Fibroblast of villous mesenchyme (primary cell): ENCODE measurements at regions not wholly inside any gene's neighbourhood (a gene's known extent, or its start where the extent isn't known, plus 50 kb on each side); places are given as distances from the start of the nearest gene placed in this dataset.
"Not testable (repeated sequence)": the region's sequence is repeated elsewhere in the genome, so short reads cannot be mapped to it uniquely, and the experiment has no call there.

Source experiments
- DNase-seq: peaks from one replicate; pipeline ENCODE4 v3.0.0-alpha.2; 2010; ENCODE audit warnings: low read depth
- H3K4me3 ChIP-seq: 2 replicates; pipeline ENCODE4 v1.5.1; 2011; ENCODE audit warnings: low read depth, mild to moderate bottlenecking, low read length
- TF ChIP-seq, protein P1 (sequence below): IDR thresholded peaks from 2 replicates; pipeline ENCODE4 v1.5.1; 2012; ENCODE audit warnings: low read depth, mild to moderate bottlenecking, low read length; ENCODE audit not compliant: insufficient read depth

DNA sequence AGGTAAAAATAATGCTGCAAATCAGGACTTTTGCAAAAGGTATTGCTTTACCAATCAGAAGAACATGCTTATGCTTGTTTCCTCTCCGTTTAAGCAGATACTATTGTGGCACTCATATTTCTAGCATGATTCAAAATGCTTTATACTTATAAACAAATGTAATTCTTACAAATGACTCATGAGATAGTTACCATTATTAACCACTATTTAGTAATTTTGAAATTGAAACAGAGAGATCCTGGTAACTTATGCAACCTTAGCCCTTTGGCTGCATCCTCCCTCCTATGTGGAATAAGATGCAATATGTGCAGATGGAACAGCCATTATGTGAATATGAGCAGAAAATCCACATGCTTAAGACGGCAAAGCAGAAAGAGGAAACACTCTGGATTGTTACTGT lies 164.7 kb downstream of the PCDH18 start:
- DNase-seq, result peak; percentile 87
- TF ChIP-seq, protein P1, sequence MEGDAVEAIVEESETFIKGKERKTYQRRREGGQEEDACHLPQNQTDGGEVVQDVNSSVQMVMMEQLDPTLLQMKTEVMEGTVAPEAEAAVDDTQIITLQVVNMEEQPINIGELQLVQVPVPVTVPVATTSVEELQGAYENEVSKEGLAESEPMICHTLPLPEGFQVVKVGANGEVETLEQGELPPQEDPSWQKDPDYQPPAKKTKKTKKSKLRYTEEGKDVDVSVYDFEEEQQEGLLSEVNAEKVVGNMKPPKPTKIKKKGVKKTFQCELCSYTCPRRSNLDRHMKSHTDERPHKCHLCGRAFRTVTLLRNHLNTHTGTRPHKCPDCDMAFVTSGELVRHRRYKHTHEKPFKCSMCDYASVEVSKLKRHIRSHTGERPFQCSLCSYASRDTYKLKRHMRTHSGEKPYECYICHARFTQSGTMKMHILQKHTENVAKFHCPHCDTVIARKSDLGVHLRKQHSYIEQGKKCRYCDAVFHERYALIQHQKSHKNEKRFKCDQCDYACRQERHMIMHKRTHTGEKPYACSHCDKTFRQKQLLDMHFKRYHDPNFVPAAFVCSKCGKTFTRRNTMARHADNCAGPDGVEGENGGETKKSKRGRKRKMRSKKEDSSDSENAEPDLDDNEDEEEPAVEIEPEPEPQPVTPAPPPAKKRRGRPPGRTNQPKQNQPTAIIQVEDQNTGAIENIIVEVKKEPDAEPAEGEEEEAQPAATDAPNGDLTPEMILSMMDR, result no peak
- H3K4me3 ChIP-seq, result no peak overlapping the region

DNA sequence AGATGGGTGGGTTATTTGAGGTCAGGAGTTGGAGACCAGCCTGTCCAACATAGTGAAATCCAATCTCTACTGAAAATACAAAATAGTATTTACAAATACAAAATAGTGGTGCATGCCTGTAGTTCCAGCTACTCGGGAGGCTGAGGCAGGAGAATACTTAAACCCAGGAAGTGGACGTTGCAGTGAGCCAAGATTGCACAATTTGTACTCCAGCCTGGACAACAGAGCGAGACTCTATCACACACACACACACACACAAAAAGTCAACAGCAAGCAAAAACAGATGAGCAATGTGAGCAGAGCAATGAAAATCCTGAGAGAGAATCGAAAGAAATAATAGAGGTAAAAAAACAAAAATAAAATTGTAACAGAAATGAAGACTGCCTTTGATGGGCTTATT lies 168.8 kb downstream of the PCDH18 start:
- H3K4me3 ChIP-seq, result no peak overlapping the region
- TF ChIP-seq, protein P1, result no peak
- no peak for DNase-seq

DNA sequence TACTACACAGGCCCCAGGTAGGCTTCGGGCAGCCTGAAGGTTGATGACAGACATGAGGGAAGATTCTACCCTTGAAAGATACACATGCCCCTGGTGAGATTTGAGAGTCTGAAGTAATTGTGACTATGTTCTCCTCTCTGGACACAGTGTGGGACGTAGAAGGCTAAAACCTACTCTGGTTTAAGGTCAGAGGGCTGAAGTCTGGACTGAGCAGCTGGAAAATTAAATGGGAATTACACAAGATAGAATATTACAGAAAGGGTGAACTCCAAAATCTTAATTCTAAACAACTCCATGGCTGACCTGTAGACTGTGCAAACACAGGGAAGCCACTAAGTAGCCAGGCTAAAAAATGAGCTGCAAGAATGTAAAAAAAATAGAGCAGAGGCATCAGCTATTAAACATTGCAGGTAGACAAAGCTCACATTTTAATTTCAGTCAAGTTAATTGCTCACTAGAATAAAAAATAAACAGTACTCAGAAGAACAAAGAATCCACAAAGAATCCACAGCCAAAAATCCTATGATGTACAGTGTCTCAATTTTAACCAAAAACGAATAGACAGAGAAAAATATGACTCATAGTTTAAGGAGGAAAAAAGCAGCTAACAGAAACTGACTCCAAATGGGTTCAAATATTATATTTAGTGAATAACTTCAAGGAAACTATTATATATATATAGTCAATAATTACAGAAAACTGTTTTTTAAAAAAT lies 170.4 kb downstream of the PCDH18 start:
- TF ChIP-seq, protein P1, result no peak
- no peak overlapping the region for H3K4me3 ChIP-seq
- no peak for DNase-seq

- DNase-seq, result no peak
- TF ChIP-seq, protein P1, result no peak
- H3K4me3 ChIP-seq, result no peak overlapping the region
Measured at GRCh38 chr4:137360761-137361160, 171.5 kb downstream of the PCDH18 start.

DNA sequence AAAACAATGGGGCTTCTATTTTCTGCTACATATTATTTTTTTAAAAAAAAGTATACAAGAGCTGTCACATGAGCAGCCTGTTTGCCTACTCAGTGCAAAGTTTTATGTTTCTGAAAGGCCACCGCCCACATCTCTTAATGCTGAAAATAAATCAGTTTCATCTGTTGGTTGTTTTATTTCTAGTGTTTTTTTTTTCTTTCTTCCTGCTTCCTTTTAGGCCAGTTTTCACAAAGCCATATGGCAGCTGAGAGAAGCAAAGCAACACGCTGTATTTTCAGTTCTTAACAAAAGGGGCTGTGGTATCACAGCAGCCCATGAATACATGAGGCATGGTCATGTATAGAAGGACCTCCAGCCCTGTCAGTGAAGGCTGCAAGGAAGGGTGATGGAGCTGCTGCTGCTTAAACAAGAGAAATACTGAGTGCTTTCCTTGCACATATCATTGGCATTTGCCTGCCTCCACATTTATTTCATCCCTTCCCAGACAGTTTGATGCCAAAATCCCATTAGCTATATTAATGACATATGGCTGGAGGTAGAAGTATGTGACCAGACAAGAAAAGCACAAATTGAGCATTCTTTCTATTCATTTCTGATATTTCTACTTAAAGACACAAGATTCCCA lies 172.5 kb downstream of the PCDH18 start:
- TF ChIP-seq, protein P1, result no peak
- peak; percentile 56 for DNase-seq
- no peak overlapping the region for H3K4me3 ChIP-seq

DNA sequence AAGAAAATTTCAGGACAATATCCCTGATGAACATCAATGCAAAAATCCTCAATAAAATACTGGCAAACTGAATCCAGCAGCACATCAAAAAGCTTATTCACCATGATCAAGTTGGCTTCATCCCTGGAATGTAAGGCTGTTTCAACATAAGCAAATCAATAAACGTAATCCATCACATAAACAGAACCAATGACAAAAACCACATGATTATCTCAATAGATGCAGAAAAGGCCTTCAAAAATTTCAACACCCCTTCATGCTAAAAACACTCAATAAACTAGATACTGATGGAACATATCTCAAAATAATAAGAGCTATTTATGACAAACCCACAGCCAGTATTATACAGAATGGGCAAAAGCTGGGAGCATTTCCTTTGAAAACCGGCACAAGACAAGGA lies 177.7 kb downstream of the PCDH18 start:
- H3K4me3 ChIP-seq, result not testable (repeated sequence)
- peak; percentile 63 for DNase-seq

DNA sequence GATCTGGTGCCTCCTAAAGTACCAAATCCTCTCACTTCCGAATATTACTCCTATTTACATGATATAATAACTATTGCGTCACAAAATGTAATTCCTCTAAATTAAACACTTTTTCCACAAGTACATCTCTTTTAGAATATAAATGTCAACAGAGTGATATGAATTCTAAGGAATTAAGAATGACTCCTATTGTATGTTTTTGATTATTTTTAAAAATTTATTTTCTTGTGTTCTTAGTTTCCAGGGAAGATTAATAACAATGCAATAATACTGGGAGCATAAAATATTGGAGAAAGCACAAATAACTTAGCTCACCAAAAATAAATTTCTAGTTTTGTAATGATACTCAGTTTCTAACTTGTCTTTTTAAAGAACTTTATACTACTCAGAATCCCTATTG lies 184.9 kb downstream of the PCDH18 start:
- H3K4me3 ChIP-seq, result no peak overlapping the region
- no peak for DNase-seq
- TF ChIP-seq, protein P1, result no peak
